A673 (cell line): ENCODE measurements at regions not wholly inside any gene's neighbourhood (a gene's known extent, or its start where the extent isn't known, plus 50 kb on each side); places are given as distances from the start of the nearest gene placed in this dataset.
A peak's percentile ranks its signal among the peaks of the same experiment; 100 is the strongest.

ENCODE experiments used
- BruUV-seq: library from RNA; stranded (reverse); fragments of 400-500 nt; replicated peaks from 2 replicates; lab custom pipeline; 2021; lab: Mats Ljungman, UMichigan
- CTCF ChIA-PET: fragments of 300-600 bp; sonication (Branson Sonifier 250); formaldehyde crosslinking; loops from one replicate; lab custom pipeline; 2022; ENCODE audit warnings: antibody characterized with exemption; lab: Charles Lee
- POLR2A ChIA-PET: fragments of 300-600 bp; sonication (Branson Sonifier 250); formaldehyde crosslinking; loops from one replicate; lab custom pipeline; 2022; ENCODE audit warnings: antibody characterized with exemption; ENCODE audit not compliant: low non-redundant PET; lab: Charles Lee
- DNase-seq: peaks from one replicate; pipeline ENCODE4 v3.0.0-alpha.2; 2015; ENCODE audit warnings: low spot score
- H3K27ac ChIP-seq: fragments of 200-600 bp; sonication (generic); 2 replicates; pipeline ENCODE4 v1.5.1; 2016; ENCODE audit warnings: mixed run types, low read depth, mild to moderate bottlenecking, mixed read lengths, antibody characterized with exemption, low read length; ENCODE audit not compliant: poor library complexity, severe bottlenecking
- H3K27me3 ChIP-seq: fragments of 200-600 bp; sonication (generic); replicated peaks from 2 replicates; pipeline ENCODE4 v1.6.1; 2017; ENCODE audit warnings: mixed run types, low read depth, mild to moderate bottlenecking, mixed read lengths, antibody characterized with exemption, low read length; ENCODE audit not compliant: insufficient read depth, poor library complexity
- H3K36me3 ChIP-seq: fragments of 200-600 bp; sonication (generic); 2 replicates; pipeline ENCODE4 v1.6.1; 2016; ENCODE audit warnings: mixed run types, mild to moderate bottlenecking, mixed read lengths, antibody characterized with exemption, low read length; ENCODE audit not compliant: insufficient read depth, poor library complexity, severe bottlenecking
- H3K4me1 ChIP-seq: fragments of 200-600 bp; sonication (generic); 2 replicates; pipeline ENCODE4 v1.6.1; 2017; ENCODE audit warnings: mixed run types, mild to moderate bottlenecking, mixed read lengths, antibody characterized with exemption, low read length; ENCODE audit not compliant: insufficient read depth, poor library complexity, severe bottlenecking
- H3K4me3 ChIP-seq: fragments of 200-600 bp; sonication (generic); 2 replicates; pipeline ENCODE4 v1.5.1; 2016; ENCODE audit warnings: low read depth, mixed run types, mild to moderate bottlenecking, mixed read lengths, low read length; ENCODE audit not compliant: poor library complexity, severe bottlenecking
- H3K9me3 ChIP-seq: fragments of 200-600 bp; sonication (generic); 2 replicates; pipeline ENCODE4 v1.6.1; 2016; ENCODE audit warnings: mixed run types, low read depth, mild to moderate bottlenecking, mixed read lengths, antibody characterized with exemption, low read length; ENCODE audit not compliant: poor library complexity, severe bottlenecking
- EZH2 ChIP-seq: fragments of 200-600 bp; sonication (generic); IDR thresholded peaks from 2 replicates; pipeline ENCODE4 v1.6.1; 2017; ENCODE audit warnings: borderline replicate concordance, low read depth, mild to moderate bottlenecking, mixed read lengths, antibody characterized with exemption, low read length; ENCODE audit not compliant: poor library complexity, severe bottlenecking
- intact Hi-C: fragments of 100-400 bp; cut with micrococcal nuclease; formaldehyde crosslinking; loops from one replicate; pipeline ENCODE4 v1.10.0; 2022; ENCODE audit not compliant: unreplicated experiment
- TF ChIP-seq, protein P1 (sequence below): fragments of 300-800, 200-600 bp; sonication (generic); conservative IDR thresholded peaks from 2 replicates; pipeline ENCODE4 v1.5.1; 2017; ENCODE audit warnings: low read depth, mild to moderate bottlenecking, antibody characterized with exemption, low read length, moderate library complexity, mixed read lengths

DNA sequence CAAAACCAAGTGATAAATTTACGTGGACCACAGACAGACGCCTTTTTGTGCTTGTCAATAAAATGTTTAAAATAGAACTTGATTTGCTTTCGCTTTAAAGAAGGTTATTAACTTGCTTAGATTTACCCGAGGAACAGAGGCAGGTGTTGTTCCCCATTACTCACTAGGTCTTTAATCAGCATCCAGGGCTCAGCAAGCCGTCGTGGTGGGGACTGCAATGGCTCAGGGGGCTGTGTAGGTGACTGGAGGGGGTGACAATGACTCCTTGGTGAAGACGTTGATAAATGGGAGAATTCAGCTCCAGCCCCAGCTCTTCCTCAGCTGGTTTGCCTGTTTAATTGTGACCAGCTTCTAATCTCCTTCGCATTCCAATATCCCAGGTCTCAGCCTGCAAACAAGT, 231.4 kb downstream of the TMEM114 start:
- no peaks in the 10 kb centered on the region for H3K36me3 ChIP-seq
- ChIA-PET POLR2A (no interaction called here), CTCF (no interaction called here)
- no peak for DNase-seq
- H3K27me3 ChIP-seq, result no peaks in the 10 kb centered on the region
- H3K4me1 ChIP-seq, result no peaks in the 10 kb centered on the region
- H3K27ac ChIP-seq, result no peak overlapping the region
- intact Hi-C loops, result no loop called here
- no peak overlapping the region for H3K4me3 ChIP-seq
- BruUV-seq, result no TSS peak
- no peaks in the 10 kb centered on the region for H3K9me3 ChIP-seq
- no peak for TF ChIP-seq EZH2
- TF ChIP-seq, protein P1, sequence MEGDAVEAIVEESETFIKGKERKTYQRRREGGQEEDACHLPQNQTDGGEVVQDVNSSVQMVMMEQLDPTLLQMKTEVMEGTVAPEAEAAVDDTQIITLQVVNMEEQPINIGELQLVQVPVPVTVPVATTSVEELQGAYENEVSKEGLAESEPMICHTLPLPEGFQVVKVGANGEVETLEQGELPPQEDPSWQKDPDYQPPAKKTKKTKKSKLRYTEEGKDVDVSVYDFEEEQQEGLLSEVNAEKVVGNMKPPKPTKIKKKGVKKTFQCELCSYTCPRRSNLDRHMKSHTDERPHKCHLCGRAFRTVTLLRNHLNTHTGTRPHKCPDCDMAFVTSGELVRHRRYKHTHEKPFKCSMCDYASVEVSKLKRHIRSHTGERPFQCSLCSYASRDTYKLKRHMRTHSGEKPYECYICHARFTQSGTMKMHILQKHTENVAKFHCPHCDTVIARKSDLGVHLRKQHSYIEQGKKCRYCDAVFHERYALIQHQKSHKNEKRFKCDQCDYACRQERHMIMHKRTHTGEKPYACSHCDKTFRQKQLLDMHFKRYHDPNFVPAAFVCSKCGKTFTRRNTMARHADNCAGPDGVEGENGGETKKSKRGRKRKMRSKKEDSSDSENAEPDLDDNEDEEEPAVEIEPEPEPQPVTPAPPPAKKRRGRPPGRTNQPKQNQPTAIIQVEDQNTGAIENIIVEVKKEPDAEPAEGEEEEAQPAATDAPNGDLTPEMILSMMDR, result no peak

DNA sequence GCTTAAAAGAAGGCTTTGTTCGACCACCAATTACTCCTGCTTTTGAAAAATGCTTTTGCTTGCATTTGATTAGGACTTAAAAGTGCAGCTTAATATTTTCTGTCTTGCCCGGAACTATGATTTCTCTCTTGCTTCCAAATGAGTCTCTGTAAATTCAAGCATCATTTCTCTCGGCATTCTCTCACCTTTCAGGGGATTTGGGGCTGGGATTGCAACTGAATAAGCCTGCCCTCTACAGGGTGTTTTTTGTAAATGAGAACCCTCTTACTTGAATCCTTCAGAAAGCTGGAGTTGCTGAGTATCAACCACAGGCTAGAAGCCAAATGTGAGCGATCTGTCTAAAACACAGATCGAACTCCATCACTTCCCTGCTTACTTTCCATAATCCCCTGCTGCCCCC, 234.6 kb downstream of the TMEM114 start:
- Histone ChIP-seq H3K27me3 (no peaks in the 10 kb centered on the region), H3K4me1 (no peaks in the 10 kb centered on the region), H3K9me3 (no peaks in the 10 kb centered on the region), H3K4me3 (no peak overlapping the region), H3K36me3 (no peaks in the 10 kb centered on the region), H3K27ac (no peak overlapping the region)
- TF ChIP-seq EZH2, result no peak
- TF ChIP-seq, protein P1, result peak; percentile 42
- DNase-seq, result peak; percentile 18
- intact Hi-C loops, result no loop called here
- ChIA-PET POLR2A (no interaction called here), CTCF (no interaction called here)
- no TSS peak for BruUV-seq

DNA sequence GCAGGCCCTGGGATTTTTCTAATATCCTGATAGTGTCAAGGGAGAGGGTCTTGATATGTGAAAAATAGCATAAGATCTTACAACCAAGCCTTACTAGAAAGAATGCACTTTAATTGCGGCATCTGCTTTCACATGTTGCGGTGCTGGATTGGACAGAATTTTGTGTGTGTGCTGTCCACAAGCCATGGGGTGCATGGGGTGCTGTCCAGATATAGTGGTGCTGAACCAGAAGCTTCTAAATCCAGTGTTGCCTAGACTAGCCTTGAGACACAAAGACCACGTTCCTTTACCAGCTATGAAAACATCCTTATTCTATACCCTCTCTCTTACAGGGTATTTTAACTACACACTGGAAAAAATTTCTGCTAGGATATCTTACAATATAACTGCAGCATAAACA, 244.0 kb downstream of the TMEM114 start:
- H3K4me1 ChIP-seq, result no peaks in the 10 kb centered on the region
- POLR2A ChIA-PET, result no interaction called here
- intact Hi-C loops, result no loop called here
- no peak overlapping the region for H3K4me3 ChIP-seq
- H3K27me3 ChIP-seq, result no peaks in the 10 kb centered on the region
- H3K27ac ChIP-seq, result no peak overlapping the region
- no peaks in the 10 kb centered on the region for H3K36me3 ChIP-seq
- CTCF ChIA-PET, result no interaction called here
- DNase-seq, result peak; percentile 39
- H3K9me3 ChIP-seq, result no peaks in the 10 kb centered on the region
- no peak for TF ChIP-seq EZH2
- TF ChIP-seq, protein P1, result no peak
- BruUV-seq, result no TSS peak
